ENCODE measurements at regions not wholly inside any gene's neighbourhood (a gene's known extent, or its start where the extent isn't known, plus 50 kb on each side); places are given as distances from the start of the nearest gene placed in this dataset.
"Not testable (repeated sequence)": the region's sequence is repeated elsewhere in the genome, so short reads cannot be mapped to it uniquely, and the experiment has no call there.

DNA sequence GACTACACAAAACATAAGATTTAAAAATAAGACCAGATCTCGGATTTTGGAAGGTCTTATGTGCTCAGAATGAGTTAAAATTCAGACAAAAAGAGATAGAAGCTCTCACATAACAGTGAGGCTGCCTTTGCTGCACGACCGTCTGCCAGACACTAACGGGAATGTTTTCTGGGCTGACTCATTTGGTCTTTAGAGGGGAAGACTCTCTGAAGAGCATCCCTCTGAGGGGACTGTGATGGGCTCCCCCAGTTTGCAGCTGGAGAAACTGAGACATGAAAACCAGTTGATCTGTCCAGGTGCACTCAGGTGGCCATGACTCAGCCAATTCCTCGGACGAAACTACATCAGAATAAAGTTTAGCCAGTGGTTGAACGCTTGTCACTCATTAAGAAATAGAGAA, 153.9 kb downstream of the RNASET2 start:
- DNase-seq = no peak

DNA sequence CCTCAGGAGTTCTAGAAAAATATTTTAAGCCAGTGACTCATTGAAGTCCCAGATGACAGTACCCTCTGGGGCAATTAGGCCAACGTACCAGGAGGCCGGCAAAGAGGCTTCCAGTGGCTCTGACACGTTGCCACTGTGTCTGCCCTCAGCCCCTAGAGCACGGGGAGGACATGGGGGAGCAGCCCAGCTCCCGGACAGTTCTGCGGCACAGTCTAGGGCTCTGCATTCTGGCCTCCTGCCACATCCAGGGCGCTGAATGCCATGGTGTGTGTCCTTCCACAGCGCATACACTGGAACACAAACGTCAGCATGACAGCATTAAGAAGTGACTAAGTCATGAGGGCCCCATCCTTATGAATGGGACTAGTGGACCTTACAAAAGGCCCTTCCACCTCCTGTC, 156.2 kb downstream of the RNASET2 start:
- no peak for DNase-seq

DNA sequence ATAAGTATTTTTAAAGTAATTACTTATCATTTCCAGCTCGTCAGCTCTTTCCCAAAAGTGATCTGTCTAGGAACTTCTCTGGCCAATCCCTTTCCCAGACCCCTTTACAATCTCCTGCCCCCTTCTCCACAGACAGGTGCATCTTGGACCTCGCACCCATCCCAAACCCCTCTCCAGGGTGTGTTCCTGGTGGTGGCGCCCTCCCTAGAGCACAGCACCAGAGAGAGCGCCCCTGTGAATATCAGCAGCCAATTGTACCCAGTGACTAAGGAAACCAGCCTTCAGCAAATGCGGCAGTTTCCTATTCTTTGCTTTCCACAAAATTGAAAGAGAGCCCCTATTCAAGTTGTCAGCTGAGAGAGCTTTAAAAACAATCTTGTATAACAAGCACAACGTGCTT, 157.7 kb downstream of the RNASET2 start:
- no peak for DNase-seq

GRCh38 chr6:166796610-166797009, 159.7 kb downstream of the RNASET2 start:
- DNase-seq = no peak

DNA sequence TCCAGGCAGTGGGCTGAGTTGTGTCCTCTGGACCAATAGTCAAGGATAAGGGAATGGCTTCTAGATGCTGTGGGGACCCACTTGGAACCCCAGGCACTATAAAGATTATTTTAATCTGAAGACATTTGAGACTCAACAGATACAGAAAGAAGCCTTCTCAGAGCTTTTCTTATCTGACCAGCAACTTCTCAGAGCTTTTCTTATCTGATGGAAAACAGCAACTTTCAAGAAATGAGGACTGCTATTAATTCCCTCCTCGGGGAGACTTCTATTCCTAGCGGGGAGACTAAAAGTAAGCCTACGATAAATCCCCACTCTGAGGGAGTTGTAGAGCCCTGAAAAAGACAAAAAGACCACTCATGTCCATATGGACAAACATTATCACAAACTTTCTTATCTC, 160.5 kb downstream of the RNASET2 start:
- no peak for DNase-seq

DNA sequence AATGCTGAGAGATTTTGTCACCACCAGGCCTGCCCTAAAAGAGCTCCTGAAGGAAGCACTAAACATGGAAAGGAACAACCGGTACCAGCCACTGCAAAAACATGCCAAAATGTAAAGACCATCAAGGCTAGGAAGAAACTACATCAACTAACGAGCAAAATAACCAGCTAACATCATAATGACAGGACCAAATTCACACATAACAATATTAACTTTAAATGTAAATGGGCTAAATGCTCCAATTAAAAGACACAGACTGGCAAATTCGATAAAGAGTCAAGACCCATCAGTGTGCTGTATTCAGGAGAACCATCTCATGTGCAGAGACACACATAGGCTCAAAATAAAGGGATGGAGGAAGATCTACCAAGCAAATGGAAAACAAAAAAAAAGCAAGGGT, 163.8 kb upstream of the RPS6KA2 start:
- DNase-seq = not testable (repeated sequence)

DNA sequence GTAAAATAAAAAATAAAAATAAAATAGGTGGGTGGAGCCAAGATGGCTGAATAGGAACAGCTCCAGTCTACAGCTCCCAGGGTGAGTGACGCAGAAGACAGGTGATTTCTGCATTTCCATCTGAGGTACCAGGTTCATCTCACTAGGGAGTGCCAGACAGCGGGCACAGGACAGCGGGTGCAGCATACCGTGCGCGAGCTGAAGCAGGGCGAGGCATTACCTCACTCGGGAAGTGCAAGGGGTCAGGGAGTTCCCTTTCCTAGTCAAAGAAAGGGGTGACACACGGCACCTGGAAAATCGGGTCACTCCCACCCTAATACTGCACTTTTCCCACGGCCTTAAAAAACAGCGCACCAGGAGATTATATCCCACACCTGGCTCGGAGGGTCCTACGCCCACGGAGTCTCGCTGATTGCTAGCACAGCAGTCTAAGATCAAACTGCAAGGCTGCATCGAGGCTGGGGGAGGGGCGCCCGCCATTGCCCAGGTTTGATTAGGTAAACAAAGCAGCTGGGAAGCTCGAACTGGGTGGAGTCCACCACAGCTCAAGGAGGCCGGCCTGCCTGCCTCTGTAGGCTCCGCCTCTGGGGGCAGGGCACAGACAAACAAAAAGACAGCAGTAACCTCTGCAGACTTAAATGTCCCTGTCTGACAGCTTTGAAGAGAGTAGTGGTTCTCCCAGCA, 161.9 kb upstream of the RPS6KA2 start:
- not testable (repeated sequence) for DNase-seq

DNA sequence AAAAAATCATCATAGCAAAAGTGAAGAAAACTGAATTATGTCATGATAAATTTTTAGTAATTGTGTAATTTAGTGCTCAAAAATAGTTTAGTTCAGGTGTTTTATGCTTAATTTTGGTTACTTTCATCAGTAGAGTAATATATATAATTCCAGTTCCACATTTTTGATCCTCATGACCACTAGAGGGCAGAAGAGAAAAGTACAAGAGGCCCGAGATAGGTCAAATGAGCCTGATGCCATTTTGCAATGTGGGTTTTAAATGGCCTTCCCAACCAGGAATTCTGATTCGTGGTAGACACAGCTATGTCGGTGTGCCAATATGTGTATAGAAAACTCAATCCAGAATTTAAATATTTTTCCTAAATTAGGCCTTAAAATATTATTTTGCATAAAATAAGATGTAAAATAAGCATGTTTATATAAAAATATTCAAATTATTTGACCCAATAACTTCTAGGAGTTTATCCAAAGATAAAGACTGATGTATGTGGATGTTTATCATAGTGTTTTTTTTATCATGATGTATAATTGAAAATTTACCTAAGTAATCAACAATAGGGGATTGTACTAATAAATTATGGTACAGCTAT, 159.7 kb upstream of the RPS6KA2 start:
- peak; percentile 46 for DNase-seq

- DNase-seq = no peak
Measured at GRCh38 chr6:166785131-166785530, 158.1 kb upstream of the RPS6KA2 start.

- DNase-seq = no peak
Measured at GRCh38 chr6:166784691-166785090, 157.6 kb upstream of the RPS6KA2 start.

GRCh38 chr6:166782520-166782919, 155.5 kb upstream of the RPS6KA2 start:
- DNase-seq = no peak

- DNase-seq = no peak
Measured at GRCh38 chr6:166781331-166781730, 154.3 kb upstream of the RPS6KA2 start.

- DNase-seq = no peak
Measured at GRCh38 chr6:166779963-166780683, 153.1 kb upstream of the RPS6KA2 start.

GRCh38 chr6:166779381-166779780, 152.3 kb upstream of the RPS6KA2 start:
- no peak for DNase-seq

- no peak for DNase-seq
Measured at GRCh38 chr6:166778776-166779175, 151.7 kb upstream of the RPS6KA2 start.

DNA sequence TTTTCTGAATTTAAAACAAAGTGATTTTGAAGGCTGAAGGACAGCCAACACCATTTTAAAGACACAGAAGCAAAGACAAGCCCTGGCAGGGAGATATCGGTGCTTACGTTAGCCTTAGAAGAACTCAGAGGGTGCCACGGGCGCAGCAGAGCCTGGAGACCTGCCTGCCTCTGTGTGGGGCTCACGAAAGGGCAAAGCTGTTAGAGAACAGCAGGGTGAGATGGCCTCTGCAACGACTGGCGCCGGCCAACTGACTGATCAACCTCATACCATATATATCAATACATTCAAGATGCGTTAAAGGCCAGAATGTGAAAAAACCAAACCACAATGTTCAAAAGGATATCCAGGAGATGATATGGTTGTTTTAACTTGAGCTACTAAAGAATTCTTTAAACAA, 151.0 kb upstream of the RPS6KA2 start:
- DNase-seq = no peak

DNA sequence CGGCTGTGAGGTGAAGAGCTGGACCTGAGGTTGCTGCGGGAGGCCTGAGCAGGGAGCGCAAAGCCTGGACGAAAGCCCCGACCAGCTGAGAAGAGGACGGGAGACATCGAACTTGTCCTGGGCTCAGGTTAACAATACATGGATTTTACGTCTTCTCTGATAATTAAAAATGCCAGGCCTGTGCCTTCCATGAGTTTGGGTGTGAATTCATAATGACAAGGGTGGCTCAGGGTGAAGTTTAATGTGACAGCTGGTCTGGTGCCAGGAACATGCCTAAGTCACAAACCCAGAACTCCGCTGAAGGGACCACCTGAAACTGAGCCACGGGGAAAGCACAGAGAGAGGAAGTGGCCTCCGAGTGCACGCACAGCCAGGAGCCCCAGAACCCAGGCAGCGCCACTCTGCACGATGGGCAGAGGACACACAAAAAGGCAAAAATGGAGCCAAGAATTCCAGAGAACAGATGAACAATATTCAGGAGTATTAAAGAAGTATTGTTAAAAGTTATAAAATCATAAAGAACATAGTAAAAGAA, 150.1 kb upstream of the RPS6KA2 start:
- DNase-seq = no peak

DNA sequence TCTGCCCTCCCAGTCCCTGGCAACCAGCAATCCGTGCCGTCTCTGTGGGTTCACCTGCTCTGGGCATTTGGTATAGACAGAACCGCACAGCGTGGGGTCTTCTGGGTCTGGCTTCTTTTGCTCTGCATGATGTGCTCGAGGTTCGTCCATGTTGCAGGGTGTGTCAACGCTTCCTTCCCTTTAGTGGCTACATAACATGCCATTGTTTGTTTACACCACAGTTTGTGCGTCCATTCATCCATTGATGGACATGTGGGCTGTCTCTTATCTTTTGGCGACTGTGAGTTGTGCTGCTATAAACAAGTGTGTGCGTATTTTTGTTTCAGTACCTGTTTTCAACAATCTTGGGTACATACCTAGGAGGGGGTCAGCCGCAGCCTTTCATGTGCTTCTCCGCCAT, 149.5 kb upstream of the RPS6KA2 start:
- no peak for DNase-seq

DNA sequence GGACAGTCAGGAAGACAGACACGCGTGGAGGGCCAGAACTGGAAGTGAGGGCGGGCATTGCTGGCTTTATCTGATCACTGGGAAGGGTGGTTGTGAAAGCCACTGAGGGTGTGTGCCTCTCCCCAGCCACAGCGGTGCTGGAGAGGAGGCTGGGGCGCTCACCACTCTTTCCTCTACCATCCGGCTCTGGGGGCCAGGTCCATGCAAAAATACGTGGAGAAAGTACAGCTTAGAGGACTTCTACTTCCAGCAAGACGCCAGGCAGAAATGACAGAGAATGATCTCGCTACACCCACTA, 148.8 kb upstream of the RPS6KA2 start:
- DNase-seq = no peak

DNA sequence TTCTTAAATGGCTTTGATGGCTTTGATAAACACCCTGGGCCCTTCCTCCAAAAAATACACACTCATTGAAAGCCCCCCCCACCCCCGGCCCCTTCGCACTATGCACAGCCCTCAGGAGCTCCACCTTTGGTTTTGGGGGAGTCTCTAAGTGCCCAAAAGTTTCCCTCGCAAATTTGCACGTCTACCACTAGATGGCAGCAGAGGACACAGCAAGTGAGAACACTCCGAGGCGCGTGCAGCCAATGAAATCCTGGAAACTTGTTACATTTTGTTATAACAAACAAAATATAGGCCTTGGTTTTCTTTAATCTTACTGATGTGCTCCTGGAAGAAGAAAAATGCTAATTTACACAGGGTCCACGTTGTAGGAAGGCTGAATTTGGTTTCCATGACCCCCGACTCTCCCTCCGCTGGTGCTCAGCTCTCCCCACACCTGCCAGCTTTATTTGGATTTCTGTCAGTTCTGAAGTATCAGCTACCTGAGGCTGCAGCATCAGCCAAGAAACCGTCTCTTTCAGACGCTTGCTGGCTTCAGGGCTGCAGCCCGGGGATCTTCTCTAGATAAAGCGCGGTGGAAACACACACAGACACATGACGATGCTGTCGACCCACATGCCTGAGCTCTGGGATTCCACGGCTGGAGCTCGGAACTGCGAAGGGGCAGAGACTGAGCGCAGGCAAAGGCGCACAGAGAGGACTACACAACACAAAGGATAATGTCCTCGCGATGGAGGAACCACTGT, 148.3 kb upstream of the RPS6KA2 start:
- DNase-seq = peak; percentile 31

GRCh38 chr6:166774770-166775169, 147.7 kb upstream of the RPS6KA2 start:
- DNase-seq = no peak

DNA sequence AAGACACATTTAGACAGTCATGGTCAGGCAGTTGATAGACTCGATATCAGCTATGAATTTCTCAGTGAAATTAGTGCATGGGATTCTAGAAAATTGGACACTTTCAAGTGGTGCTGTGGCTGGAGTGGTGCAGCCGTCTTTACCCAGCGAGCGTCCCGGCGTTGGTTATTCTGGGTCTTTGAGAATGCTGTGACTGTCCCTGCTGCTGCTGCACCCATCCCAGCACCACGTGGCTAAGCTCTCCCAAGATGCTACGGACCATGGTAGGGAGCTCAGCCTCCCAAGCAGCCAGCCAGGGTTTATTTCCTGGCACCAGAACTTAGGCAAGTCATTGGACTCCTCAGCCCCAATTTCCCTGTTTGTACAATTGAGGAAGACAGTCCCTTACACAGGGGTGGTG, 147.2 kb upstream of the RPS6KA2 start:
- DNase-seq = no peak

GRCh38 chr6:166772518-166772917, 145.5 kb upstream of the RPS6KA2 start:
- DNase-seq = no peak

DNA sequence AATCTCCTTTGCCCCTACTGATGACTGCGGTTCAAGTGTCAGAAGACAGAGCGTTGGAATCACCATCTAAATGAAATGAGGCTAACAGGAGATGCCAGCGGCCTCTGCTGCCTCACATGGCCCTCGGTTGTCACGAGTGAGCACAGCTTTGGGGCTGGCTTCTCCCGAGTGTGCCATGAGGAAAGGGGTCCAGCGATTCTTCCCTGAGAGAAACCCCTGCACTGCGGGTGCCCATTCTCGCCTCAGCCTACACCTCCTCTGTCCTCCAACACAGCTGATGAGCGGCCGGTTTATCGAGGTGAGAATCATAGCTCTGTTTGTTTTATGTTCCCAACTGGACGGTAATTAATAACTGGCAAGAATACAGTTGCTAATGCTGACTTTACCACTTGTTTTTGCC, 144.7 kb upstream of the RPS6KA2 start:
- no peak for DNase-seq

Data from NCI-H526 treated with DMSO at 0.1 percent for 48 hours (cell line).